Chondrocyte (in vitro differentiated cells): ENCODE measurements at regions not wholly inside any gene's neighbourhood (a gene's known extent, or its start where the extent isn't known, plus 50 kb on each side); places are given as distances from the start of the nearest gene placed in this dataset.

ENCODE experiments used
- DNase-seq: peaks from one replicate; pipeline ENCODE4 v3.0.0; 2021; ENCODE audit warnings: mixed read lengths, low spot score
- H3K27ac Mint-ChIP-seq: one replicate; pipeline ENCODE4 v1.8.0; 2021; ENCODE audit warnings: mild to moderate bottlenecking, moderate library complexity, mixed read lengths; ENCODE audit not compliant: unreplicated experiment
- H3K27me3 Mint-ChIP-seq: 2 replicates; pipeline ENCODE4 v1.8.0; 2021; ENCODE audit warnings: low read depth, mixed read lengths
- H3K36me3 Mint-ChIP-seq: 2 replicates; pipeline ENCODE4 v1.8.0; 2021; ENCODE audit warnings: low read depth, mixed read lengths
- H3K4me1 Mint-ChIP-seq: 2 replicates; pipeline ENCODE4 v1.8.0; 2021; ENCODE audit warnings: low read depth, mild to moderate bottlenecking, mixed read lengths
- H3K4me3 Mint-ChIP-seq: one replicate; pipeline ENCODE4 v1.8.0; 2021; ENCODE audit warnings: mild to moderate bottlenecking, moderate library complexity, mixed read lengths; ENCODE audit not compliant: unreplicated experiment
- H3K9me3 Mint-ChIP-seq: 2 replicates; pipeline ENCODE4 v1.8.0; 2021; ENCODE audit warnings: low read depth, mixed read lengths
- TF ChIP-seq, protein P1 (sequence below): fragments of 200-600 bp; sonication (generic); IDR thresholded peaks from 2 replicates; pipeline ENCODE4 v1.5.0; 2021; ENCODE audit warnings: antibody characterized with exemption, mild to moderate bottlenecking, moderate library complexity

DNA sequence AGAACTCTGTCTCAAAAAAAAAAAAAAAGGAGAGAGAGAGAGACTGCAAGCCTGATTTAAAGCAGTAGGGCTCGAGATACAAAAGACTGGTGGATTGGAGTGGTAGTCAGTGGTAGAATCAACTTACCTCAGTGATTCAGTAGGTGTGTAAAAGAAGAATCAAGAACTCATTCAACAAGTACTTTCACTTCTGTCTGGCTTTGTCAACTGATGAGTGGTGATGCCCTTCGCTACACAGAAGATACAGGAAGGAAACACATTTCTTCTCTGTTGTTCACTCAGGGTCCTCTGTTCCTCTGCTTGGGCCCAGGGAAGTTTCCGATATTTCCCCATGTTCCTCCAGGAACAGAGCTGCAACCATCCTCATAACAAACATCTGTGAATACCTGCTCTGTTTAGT lies 68.6 kb upstream of the COG2 start:
- Mint-ChIP-seq H3K27ac (no peak overlapping the region), H3K36me3 (peaks cover 2% of the 10 kb centered on the region), H3K27me3 (peaks cover 47% of the 10 kb centered on the region), H3K4me1 (no peaks in the 10 kb centered on the region), H3K9me3 (no peaks in the 10 kb centered on the region), H3K4me3 (no peak overlapping the region)
- DNase-seq = no peak
- TF ChIP-seq, protein P1, sequence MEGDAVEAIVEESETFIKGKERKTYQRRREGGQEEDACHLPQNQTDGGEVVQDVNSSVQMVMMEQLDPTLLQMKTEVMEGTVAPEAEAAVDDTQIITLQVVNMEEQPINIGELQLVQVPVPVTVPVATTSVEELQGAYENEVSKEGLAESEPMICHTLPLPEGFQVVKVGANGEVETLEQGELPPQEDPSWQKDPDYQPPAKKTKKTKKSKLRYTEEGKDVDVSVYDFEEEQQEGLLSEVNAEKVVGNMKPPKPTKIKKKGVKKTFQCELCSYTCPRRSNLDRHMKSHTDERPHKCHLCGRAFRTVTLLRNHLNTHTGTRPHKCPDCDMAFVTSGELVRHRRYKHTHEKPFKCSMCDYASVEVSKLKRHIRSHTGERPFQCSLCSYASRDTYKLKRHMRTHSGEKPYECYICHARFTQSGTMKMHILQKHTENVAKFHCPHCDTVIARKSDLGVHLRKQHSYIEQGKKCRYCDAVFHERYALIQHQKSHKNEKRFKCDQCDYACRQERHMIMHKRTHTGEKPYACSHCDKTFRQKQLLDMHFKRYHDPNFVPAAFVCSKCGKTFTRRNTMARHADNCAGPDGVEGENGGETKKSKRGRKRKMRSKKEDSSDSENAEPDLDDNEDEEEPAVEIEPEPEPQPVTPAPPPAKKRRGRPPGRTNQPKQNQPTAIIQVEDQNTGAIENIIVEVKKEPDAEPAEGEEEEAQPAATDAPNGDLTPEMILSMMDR = no peak

DNA sequence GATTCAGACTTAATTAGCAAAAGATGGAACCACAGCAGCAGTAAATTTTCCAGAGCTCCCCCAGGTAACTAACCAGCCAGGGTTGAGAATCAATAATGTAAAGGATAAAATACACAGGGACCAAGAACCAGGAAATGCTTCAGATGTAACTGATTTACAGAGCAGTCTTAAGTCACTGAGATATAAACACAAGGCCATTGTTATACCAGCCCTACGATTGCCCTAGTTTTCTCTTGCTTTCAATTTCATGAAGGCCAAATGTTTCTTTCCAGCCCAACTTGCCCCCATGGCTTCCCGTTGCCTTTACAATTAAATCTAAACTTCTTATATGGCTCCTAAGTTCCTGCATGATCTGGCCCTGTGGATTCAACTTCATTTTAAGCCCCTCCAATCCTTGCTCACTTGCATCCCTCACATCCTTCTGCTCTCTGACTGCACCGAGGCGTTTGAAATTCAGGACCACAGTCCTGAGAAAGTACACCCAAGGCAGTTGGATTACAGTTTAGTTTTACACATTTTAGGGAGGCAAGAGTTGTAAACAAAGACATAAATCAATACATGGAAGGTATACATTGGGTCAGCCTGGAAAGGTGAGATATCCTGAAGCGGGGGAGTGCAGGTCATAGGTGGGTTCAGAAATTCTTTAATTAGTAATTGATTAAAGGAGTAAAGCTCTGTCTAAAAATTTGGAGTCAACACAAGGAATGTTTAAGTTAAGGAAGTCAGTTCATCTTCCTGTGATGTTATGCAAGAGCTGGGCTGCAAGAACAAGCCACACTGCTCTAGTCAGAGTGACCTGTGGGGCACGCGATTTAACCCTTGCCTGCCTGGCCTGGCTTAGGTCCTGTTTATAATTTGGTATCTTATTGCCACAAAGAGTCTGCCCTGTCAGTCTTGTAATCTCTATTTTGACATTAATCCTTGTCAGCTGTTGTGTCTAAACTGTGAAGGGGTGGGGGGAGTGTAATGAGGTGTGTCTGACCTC lies 69.9 kb upstream of the COG2 start:
- no peaks in the 10 kb centered on the region for H3K4me1 Mint-ChIP-seq
- H3K4me3 Mint-ChIP-seq = no peak overlapping the region
- H3K27me3 Mint-ChIP-seq = peaks cover 39% of the 10 kb centered on the region
- DNase-seq = no peak
- no peaks in the 10 kb centered on the region for H3K36me3 Mint-ChIP-seq
- H3K9me3 Mint-ChIP-seq = no peaks in the 10 kb centered on the region
- H3K27ac Mint-ChIP-seq = no peak overlapping the region
- TF ChIP-seq, protein P1 = no peak

DNA sequence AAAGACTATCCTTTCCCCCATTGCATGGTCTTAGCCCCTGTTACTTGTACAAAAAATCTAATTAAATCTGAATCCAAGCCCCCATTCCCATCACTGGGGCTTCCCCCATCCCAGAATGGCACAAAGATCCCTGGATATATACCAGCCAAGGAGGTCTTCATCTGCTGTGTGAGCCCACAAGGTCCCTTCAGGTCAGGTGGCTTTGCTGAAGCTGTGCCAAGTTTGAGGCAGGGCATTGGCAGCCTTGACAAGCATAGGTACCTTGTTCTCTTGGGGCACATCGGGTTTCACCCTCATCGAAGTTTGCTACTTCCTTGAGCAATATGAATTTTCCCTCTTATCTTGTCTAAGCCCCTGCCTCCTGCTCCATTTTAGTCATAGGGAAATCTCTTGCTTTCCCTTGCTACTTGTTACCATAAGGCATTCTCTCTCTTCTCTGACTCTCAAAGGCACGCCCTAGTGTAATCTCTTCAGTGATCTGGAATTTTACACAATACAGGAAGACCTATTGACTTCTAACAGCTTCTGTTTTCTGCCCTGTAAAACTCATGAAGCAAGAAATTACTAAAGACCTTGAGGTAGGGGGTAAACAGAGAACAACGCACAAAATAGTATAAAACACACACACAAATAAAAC lies 71.4 kb upstream of the COG2 start:
- no peak for DNase-seq
- no peaks in the 10 kb centered on the region for H3K9me3 Mint-ChIP-seq
- H3K36me3 Mint-ChIP-seq = no peaks in the 10 kb centered on the region
- H3K27me3 Mint-ChIP-seq = peaks cover 34% of the 10 kb centered on the region
- H3K27ac Mint-ChIP-seq = no peak overlapping the region
- no peak overlapping the region for H3K4me3 Mint-ChIP-seq
- TF ChIP-seq, protein P1 = no peak
- no peaks in the 10 kb centered on the region for H3K4me1 Mint-ChIP-seq

DNA sequence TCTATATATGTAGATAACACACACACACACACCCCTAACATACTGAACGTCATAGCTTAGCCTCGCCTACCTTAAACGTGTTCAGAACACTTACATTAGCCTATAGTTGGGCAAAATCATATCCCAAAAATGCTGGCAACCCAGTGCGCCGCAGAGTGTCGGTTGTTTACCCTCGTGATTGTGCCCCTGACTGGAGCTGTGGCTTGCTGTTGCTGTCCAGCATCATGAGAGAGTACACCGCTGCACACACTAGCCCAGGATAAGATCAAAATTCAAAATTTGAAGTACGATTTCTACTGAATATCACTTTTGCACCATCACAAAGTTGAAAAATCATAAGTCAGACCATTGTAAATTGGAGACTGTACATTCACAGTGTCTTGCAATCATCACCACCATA lies 73.1 kb upstream of the COG2 start:
- no peak overlapping the region for H3K27ac Mint-ChIP-seq

DNA sequence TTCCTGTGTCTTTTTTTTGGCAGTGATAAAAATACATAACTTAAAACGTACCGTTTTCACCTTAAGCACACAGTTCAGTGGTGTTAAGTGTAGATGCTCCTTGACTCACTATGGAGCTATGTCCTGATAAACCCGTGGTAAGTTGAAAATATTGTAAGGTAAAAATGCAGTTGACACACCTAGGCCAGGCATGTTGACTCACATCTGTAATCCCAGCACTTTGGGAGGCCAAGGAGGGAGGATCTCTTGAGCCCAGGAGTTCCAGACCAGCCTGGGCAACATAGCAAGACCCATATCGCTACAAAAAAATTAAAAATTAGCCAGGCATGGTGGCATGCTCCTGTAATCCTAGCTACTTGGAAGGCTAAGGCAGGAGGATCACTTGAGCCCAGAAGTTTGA lies 73.6 kb upstream of the COG2 start:
- Mint-ChIP-seq H3K4me1 (no peaks in the 10 kb centered on the region), H3K27me3 (peaks cover 40% of the 10 kb centered on the region), H3K4me3 (no peak overlapping the region), H3K27ac (no peak overlapping the region), H3K36me3 (no peaks in the 10 kb centered on the region), H3K9me3 (no peaks in the 10 kb centered on the region)
- TF ChIP-seq, protein P1 = no peak
- DNase-seq = no peak

More for the DNA sequence above, 73.1 kb upstream of the COG2 start:
- H3K27me3 Mint-ChIP-seq = peaks cover 40% of the 10 kb centered on the region
- H3K9me3 Mint-ChIP-seq = no peaks in the 10 kb centered on the region
- no peaks in the 10 kb centered on the region for H3K36me3 Mint-ChIP-seq
- no peaks in the 10 kb centered on the region for H3K4me1 Mint-ChIP-seq
- H3K4me3 Mint-ChIP-seq = no peak overlapping the region
- DNase-seq = no peak
- TF ChIP-seq, protein P1 = no peak
